D721Med (cell line): ENCODE measurements at regions not wholly inside any gene's neighbourhood (a gene's known extent, or its start where the extent isn't known, plus 50 kb on each side); places are given as distances from the start of the nearest gene placed in this dataset.

ENCODE experiments used
- DNase-seq: peaks from one replicate; pipeline ENCODE4 v3.0.0; 2011; ENCODE audit warnings: low spot score; ENCODE audit not compliant: insufficient read length
- FAIRE-seq: peaks from 2 replicates; lab custom pipeline; 2011; peaks lifted over from hg19 to GRCh38; lab: Jason Lieb, UNC
- TF ChIP-seq, protein P1 (sequence below): IDR thresholded peaks from 2 replicates; pipeline ENCODE4 v1.5.1; 2012; ENCODE audit warnings: mild to moderate bottlenecking, control low read depth; ENCODE audit not compliant: insufficient read depth; ENCODE audit errors: missing control alignments

GRCh38 chr17:45730192-45730591 is 53.9 kb upstream of the CRHR1 start:
- DNase-seq: no peak
- TF ChIP-seq, protein P1, sequence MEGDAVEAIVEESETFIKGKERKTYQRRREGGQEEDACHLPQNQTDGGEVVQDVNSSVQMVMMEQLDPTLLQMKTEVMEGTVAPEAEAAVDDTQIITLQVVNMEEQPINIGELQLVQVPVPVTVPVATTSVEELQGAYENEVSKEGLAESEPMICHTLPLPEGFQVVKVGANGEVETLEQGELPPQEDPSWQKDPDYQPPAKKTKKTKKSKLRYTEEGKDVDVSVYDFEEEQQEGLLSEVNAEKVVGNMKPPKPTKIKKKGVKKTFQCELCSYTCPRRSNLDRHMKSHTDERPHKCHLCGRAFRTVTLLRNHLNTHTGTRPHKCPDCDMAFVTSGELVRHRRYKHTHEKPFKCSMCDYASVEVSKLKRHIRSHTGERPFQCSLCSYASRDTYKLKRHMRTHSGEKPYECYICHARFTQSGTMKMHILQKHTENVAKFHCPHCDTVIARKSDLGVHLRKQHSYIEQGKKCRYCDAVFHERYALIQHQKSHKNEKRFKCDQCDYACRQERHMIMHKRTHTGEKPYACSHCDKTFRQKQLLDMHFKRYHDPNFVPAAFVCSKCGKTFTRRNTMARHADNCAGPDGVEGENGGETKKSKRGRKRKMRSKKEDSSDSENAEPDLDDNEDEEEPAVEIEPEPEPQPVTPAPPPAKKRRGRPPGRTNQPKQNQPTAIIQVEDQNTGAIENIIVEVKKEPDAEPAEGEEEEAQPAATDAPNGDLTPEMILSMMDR: no peak
- no peak for FAIRE-seq

GRCh38 chr17:45731459-45731858 is 52.7 kb upstream of the CRHR1 start:
- FAIRE-seq (no peak), DNase-seq (no peak)
- TF ChIP-seq, protein P1: no peak

DNA sequence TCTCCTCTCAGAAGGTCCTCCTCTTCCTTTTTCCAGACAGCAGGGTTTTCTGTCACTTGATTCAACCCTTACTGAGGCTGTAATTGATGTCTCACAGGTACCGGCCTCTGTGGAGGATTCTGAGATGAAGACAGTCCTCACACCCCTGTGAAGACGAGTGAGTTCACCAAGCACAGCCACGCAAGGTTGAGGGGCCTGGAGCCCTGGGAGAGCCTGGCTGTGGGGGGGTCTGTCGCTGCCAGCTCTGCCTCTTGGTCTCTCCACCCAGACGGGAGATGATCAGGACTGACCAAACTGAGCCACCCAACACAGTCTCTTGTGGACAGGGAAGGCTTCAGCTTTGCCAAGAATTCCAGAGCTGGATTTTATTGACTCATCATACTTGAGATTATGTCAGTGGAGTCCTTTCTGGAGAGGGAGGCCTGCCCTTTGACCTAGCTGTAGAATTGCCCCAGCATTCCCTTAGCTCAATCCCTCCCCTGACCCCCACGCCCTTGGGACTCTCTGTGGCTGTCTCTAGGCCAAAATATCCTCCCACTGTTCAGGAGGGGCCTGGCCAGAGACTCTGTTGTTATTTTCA is 51.1 kb upstream of the CRHR1 start:
- TF ChIP-seq, protein P1: no peak
- no peak for FAIRE-seq

GRCh38 chr17:45733781-45734180 is 50.3 kb upstream of the CRHR1 start:
- DNase-seq (no peak), FAIRE-seq (no peak)
- TF ChIP-seq, protein P1: no peak

More for the DNA sequence above, 51.1 kb upstream of the CRHR1 start:
- DNase-seq: no peak
